Dendritic cell treated with granulocyte-macrophage colony-stimulating factor and Interleukin-4, amounts not matched to agents 40 ng/mL and 50 ng/mL, for 4 days (primary cell): ENCODE measurements at regions not wholly inside any gene's neighbourhood (a gene's known extent, or its start where the extent isn't known, plus 50 kb on each side); places are given as distances from the start of the nearest gene placed in this dataset.

ENCODE experiments used
- H3K27ac Mint-ChIP-seq: one replicate; pipeline ENCODE4 v1.8.0; 2022; ENCODE audit warnings: mild to moderate bottlenecking, mixed read lengths
- H3K27me3 Mint-ChIP-seq: one replicate; pipeline ENCODE4 v1.8.0; 2022; ENCODE audit warnings: mild to moderate bottlenecking, mixed read lengths
- H3K36me3 Mint-ChIP-seq: one replicate; pipeline ENCODE4 v1.8.0; 2022; ENCODE audit warnings: low read depth, mixed read lengths
- H3K4me1 Mint-ChIP-seq: one replicate; pipeline ENCODE4 v1.8.0; 2022; ENCODE audit warnings: low read depth, mixed read lengths
- H3K4me3 Mint-ChIP-seq: one replicate; pipeline ENCODE4 v1.8.0; 2022; ENCODE audit warnings: mild to moderate bottlenecking, moderate library complexity, mixed read lengths
- H3K9me3 Mint-ChIP-seq: one replicate; pipeline ENCODE4 v1.8.0; 2022; ENCODE audit warnings: mixed read lengths
- intact Hi-C: fragments of 100-400 bp; cut with micrococcal nuclease; formaldehyde crosslinking; loops from one replicate; pipeline ENCODE4 v1.15.0; 2022

DNA sequence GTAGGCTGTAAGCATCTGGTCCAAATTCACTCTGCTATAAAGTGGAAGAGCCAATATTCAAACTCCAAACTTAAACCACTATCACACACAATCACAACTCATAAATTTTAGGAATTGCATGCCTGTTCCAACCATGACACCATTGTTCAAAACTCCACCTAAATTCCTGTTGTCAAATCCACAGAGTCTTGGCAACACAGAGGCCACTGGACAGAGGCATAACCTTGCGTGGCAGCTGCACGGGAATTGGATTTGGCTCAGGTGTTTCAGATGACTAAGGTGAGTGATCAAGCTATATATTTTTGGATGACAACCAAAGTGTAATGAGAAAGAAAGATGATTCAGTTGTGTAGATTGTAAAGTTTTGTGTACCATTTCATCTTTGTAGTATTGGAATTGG lies 422.7 kb upstream of the TNP1 start:
- no peak overlapping the region for H3K4me3 Mint-ChIP-seq
- H3K27ac Mint-ChIP-seq = no peak overlapping the region
- H3K27me3 Mint-ChIP-seq = peaks cover 88% of the 10 kb centered on the region
- intact Hi-C loops = no loop called here
- no peaks in the 10 kb centered on the region for H3K36me3 Mint-ChIP-seq
- H3K4me1 Mint-ChIP-seq = no peaks in the 10 kb centered on the region
- H3K9me3 Mint-ChIP-seq = no peaks in the 10 kb centered on the region

DNA sequence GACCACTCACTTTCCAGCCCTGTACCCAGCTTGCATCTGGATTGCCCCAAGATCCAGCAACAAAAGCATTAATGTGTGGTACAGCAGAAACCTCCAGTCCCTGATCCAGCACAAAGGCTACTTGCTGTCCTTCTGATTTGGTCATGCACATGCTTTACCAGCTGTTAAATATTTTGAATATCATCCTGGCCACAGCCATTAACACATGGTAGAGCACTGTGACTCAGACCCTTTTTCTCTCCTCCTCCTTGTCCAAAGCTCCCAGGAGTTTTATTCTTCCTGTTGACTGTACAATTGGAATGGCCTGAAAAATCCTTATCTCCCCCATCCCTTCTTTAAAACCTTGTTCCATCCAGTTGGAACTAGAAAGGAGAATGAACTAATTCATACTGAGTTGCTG lies 419.7 kb upstream of the TNP1 start:
- H3K36me3 Mint-ChIP-seq = no peaks in the 10 kb centered on the region
- H3K27me3 Mint-ChIP-seq = peaks cover 88% of the 10 kb centered on the region
- no peak overlapping the region for H3K4me3 Mint-ChIP-seq
- no peaks in the 10 kb centered on the region for H3K4me1 Mint-ChIP-seq
- H3K9me3 Mint-ChIP-seq = no peaks in the 10 kb centered on the region
- intact Hi-C loops = no loop called here
- H3K27ac Mint-ChIP-seq = no peak overlapping the region

DNA sequence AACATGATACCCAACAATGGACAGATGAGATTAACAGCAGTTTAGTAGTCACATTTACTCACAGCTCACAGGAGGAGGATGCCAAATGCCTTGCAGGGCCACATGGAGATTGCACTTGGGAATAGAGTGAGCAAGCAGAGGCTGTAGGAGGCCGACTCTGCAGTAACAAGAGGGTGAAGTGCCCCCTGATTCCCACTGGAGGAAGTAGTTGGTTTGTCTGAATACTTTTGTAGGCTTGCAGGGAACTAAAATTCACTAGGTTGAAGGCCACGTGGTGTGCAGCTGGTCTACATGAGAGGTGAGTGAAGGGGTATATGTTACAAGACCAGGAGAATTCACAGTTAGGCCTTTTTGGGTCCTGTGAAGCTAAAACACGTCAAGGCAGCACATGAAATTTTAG lies 419.3 kb upstream of the TNP1 start:
- Mint-ChIP-seq H3K27ac (no peak overlapping the region), H3K9me3 (no peaks in the 10 kb centered on the region), H3K36me3 (no peaks in the 10 kb centered on the region), H3K4me3 (no peak overlapping the region), H3K27me3 (peaks cover 88% of the 10 kb centered on the region), H3K4me1 (no peaks in the 10 kb centered on the region)
- intact Hi-C loops = no loop called here

DNA sequence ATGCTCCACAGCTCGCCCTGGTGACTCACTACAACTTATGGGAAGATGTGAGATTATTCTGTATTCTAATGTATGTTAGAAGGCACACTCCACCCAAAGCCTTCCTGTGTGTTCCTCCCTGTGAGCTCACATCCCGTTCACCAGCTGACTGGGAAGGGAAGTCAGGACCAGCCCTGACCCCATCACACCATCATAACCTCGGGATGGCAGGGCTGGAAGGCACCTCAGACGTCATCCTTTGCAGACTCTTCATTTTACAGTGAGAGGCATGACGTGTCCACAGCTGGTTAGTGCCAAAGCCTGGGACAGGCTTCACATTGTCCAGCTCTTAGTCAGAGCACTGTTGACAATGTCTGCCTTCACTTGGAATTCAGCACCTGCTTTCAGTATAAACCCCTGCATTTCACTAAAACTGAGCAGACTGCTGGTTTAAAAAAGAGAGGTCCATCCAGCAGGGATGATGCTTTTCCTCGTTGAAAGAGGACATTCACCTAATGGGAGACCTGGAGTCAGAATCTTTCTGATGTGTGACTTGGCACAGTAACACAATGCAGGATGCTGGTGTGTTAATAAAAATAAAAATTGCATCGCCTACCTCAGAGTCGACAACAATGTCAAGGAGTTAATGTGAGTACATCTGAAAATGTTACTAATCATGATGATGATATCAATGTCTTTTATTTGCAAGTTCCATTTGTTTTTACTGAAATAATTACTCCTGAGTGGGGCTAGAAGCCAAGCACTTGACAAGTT lies 418.0 kb upstream of the TNP1 start:
- no peaks in the 10 kb centered on the region for H3K4me1 Mint-ChIP-seq
- peaks cover 86% of the 10 kb centered on the region for H3K27me3 Mint-ChIP-seq
- H3K4me3 Mint-ChIP-seq = no peak overlapping the region
- H3K36me3 Mint-ChIP-seq = no peaks in the 10 kb centered on the region
- intact Hi-C loops = no loop called here
- H3K9me3 Mint-ChIP-seq = no peaks in the 10 kb centered on the region
- no peak overlapping the region for H3K27ac Mint-ChIP-seq

DNA sequence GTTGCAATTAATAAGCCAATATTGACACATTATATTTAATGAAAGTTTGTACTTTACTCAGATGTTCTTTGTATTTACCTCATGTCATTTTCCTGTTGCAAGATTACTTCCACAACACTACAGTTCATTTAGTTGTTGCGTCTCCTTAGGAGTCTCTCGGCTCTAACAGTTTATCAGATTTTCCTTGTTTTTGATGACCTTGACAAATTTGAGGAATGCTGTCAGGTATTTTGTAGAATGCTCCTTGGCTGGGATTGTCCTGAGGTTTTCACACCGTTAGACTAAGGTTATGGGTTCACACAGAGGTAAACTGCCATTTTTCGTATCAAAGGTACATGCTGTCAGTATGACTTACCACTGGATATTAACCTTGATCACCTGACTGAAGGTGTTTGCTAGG lies 416.6 kb upstream of the TNP1 start:
- intact Hi-C loops = no loop called here
- no peak overlapping the region for H3K4me3 Mint-ChIP-seq
- no peaks in the 10 kb centered on the region for H3K4me1 Mint-ChIP-seq
- H3K9me3 Mint-ChIP-seq = no peaks in the 10 kb centered on the region
- H3K36me3 Mint-ChIP-seq = no peaks in the 10 kb centered on the region
- no peak overlapping the region for H3K27ac Mint-ChIP-seq
- peaks cover 85% of the 10 kb centered on the region for H3K27me3 Mint-ChIP-seq

DNA sequence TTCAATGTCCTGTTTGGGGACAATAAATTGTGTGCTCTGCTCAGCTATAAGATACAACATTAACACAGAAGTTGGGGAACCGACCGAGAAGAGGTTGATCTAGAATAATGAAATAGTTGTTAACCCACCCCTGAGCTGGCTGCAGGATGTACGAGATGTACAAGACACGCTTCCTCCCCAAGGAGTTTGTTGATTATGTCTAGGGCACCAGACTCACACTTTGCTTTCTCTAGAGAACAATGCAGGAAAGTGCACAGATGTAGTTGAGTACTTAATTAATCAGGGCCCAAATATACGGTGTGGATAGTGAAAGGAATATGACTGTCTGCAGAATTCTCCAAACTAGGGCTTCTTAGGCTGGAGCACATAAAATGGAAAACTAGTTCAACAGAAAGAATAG lies 415.2 kb upstream of the TNP1 start:
- H3K4me1 Mint-ChIP-seq = no peaks in the 10 kb centered on the region
- intact Hi-C loops = no loop called here
- peaks cover 82% of the 10 kb centered on the region for H3K27me3 Mint-ChIP-seq
- H3K36me3 Mint-ChIP-seq = no peaks in the 10 kb centered on the region
- H3K9me3 Mint-ChIP-seq = no peaks in the 10 kb centered on the region
- no peak overlapping the region for H3K4me3 Mint-ChIP-seq
- no peak overlapping the region for H3K27ac Mint-ChIP-seq

DNA sequence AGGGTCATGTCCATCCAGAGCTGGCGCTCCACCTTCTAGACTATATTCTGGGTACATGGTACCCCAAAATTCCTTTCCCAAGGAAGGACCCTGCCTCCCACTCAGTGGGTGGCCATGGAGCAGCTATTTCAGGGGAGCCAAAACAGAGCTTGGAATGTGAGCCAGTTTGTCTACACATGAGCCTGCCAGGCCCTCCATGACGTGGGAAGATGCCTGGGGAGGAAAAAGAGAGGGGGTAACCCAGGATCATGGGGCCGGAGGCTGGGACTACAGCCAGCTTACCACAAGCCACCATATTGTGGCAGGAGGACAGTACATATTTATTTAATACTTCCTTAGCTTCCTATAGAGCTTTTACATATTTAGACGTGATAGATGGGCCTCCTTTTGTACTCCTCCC lies 414.7 kb upstream of the TNP1 start:
- intact Hi-C loops = no loop called here
- no peaks in the 10 kb centered on the region for H3K36me3 Mint-ChIP-seq

DNA sequence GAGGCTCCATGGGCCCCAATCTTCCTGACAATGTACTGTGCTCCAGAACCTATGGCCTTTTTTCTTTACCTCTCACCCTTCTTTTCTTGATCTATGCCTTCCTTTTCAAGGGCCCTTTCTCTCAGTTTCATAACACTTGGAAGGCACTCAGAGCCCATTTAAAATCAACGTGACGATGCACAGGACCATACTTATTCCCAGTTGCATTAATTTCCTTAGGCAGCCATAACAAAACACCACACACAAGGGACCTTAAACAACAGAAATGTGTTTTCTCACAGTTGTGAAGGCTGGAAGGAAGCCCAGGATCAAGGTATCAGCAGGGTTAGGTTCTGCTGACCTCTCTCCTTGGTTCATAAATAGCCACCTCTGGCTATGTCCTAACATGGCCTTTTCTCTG lies 414.0 kb upstream of the TNP1 start:
- Mint-ChIP-seq H3K9me3 (no peaks in the 10 kb centered on the region), H3K36me3 (no peaks in the 10 kb centered on the region), H3K27me3 (peaks cover 82% of the 10 kb centered on the region), H3K4me3 (no peak overlapping the region), H3K27ac (no peak overlapping the region), H3K4me1 (no peaks in the 10 kb centered on the region)
- intact Hi-C loops = no loop called here

More for the DNA sequence above, 414.7 kb upstream of the TNP1 start:
- Mint-ChIP-seq H3K4me1 (no peaks in the 10 kb centered on the region), H3K9me3 (no peaks in the 10 kb centered on the region), H3K4me3 (no peak overlapping the region), H3K27ac (no peak overlapping the region), H3K27me3 (peaks cover 82% of the 10 kb centered on the region)

DNA sequence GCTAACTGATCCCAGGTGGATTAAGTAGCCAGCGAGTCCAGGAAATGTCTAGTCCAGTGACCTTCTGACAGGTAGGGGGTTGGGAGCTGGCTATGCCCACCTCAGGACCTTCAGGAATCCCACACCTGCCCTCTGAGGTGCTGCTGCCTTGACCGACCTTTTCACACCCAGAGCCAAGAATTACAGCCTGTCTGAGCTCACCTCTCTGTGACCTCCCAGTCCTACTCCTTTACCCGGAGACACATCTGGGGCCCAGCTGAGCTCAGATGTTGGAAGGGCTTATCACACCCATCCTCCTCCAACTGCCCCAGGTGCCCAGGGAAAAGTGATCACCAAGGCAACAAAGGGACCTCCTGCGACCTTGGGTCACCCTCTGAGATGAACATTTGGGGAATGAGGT lies 413.3 kb upstream of the TNP1 start:
- no peak overlapping the region for H3K4me3 Mint-ChIP-seq
- peaks cover 81% of the 10 kb centered on the region for H3K27me3 Mint-ChIP-seq
- no peaks in the 10 kb centered on the region for H3K4me1 Mint-ChIP-seq
- peaks cover 1% of the 10 kb centered on the region for H3K9me3 Mint-ChIP-seq
- no peaks in the 10 kb centered on the region for H3K36me3 Mint-ChIP-seq
- H3K27ac Mint-ChIP-seq = no peak overlapping the region
- intact Hi-C loops = no loop called here

DNA sequence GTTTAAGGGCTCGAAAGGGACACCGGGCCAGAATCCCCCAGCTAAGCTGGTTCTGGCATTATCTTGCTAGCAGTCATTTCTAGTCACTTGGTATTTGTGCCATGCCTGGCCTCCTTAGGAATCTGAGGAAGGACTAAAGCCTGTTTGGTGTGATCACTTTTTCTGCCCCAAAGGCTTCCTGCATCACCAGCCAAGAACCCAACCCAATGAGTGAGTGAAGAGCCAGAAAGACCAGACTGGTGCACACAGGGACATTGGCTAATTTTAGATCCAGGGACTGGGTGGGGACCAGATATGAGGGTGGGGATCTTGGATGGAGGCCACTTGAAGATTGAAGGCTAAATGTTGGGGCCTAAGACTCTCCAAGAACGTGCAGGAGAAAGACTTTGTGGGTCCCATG lies 411.9 kb upstream of the TNP1 start:
- H3K27me3 Mint-ChIP-seq = peaks cover 80% of the 10 kb centered on the region
- no peaks in the 10 kb centered on the region for H3K4me1 Mint-ChIP-seq
- no peak overlapping the region for H3K27ac Mint-ChIP-seq
- no peaks in the 10 kb centered on the region for H3K36me3 Mint-ChIP-seq
- peaks cover 15% of the 10 kb centered on the region for H3K9me3 Mint-ChIP-seq
- intact Hi-C loops = no loop called here
- no peak overlapping the region for H3K4me3 Mint-ChIP-seq

DNA sequence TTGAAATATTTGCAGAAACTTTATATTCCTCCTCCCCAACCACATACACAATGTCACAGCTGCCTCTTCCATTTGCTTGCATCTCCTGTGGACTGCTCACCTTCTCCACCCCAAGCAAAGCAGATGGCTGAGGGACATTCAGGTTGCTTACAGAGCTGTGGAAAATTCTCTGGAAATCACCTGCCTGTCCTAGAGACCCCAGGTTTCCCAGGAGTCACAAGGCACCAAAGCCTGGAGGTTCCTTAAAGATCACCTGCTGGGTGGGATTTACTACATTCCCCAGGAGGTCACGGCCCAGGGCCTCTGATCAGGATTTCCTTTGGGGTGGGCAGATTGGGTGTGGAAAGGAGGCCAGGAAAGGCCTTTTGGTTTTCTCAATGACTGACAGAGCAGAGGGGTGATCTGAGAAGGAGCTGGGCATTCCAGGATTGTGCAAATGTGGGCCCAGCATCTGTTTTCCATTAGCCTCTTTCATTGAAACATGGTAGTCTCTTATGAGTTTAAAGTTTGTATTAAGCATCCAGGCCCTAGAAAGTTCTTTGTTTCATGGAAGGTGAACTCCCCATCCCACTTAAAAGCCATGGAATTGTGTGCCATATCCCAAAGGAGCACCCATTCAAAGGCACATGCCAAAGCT lies 410.7 kb upstream of the TNP1 start:
- H3K27ac Mint-ChIP-seq = no peak overlapping the region
- H3K4me3 Mint-ChIP-seq = no peak overlapping the region
- peaks cover 80% of the 10 kb centered on the region for H3K27me3 Mint-ChIP-seq
- H3K4me1 Mint-ChIP-seq = no peaks in the 10 kb centered on the region
- peaks cover 23% of the 10 kb centered on the region for H3K9me3 Mint-ChIP-seq
- intact Hi-C loops = no loop called here
- H3K36me3 Mint-ChIP-seq = no peaks in the 10 kb centered on the region

DNA sequence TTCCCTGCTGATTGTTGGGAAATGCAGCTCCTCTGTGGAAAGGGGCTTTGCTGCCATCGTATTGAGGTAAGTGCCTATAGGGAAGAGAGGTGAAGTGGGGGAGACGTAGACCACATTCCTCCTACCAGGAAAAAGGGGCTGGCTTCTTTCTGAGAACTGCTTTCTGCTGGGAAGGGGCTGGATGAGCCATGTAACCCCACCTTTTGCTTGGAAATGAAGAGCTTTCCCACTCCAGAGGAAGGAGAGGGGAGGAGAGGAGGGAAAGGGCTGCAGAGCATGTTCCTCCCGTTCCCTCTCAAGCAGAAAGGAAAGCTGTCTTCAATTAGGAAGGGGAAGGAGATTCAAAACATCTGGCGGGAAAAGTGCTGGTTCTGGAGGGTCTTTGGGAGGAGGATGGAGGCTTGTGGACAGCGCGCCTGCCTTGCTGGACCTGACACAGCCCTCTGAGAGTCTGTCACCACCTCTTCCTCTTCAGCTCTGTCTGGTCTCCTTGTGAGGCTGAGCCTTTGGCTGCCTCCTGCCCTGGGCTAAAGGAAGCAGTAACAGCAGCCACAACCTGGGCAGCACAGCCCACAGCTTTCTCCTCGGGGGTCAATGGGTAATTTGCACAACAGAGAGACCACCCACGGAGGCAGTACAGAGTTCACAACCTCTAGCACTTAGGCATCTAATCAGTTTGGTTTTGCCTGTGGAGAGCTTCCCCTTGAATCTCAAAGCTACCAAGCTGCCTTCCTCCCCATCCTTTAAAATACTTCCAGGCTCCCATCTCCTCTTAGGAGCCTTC lies 410.0 kb upstream of the TNP1 start:
- H3K4me3 Mint-ChIP-seq = no peak overlapping the region
- no peaks in the 10 kb centered on the region for H3K4me1 Mint-ChIP-seq
- H3K9me3 Mint-ChIP-seq = peaks cover 23% of the 10 kb centered on the region
- no peak overlapping the region for H3K27ac Mint-ChIP-seq
- no peaks in the 10 kb centered on the region for H3K36me3 Mint-ChIP-seq
- peaks cover 79% of the 10 kb centered on the region for H3K27me3 Mint-ChIP-seq
- intact Hi-C loops = no loop called here

DNA sequence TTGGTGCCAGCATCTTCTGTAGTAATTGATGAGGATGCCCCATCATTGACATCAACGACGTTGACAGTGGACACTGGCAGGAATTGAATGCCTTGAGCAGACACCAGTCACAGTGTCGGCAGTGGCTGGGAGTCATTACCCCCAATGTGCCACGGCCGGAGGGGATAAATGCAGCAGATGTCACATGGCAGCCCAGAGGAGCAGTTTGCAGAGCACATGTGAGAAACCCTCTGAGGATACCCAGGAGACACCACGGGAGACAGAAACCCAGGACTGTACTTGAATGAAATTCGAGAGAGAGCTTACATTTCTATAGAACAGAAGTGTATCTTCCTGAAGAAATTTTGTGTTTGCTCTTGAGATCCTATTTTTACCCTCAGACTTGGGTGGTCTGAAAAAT lies 409.1 kb upstream of the TNP1 start:
- intact Hi-C loops = no loop called here
- Mint-ChIP-seq H3K27ac (no peak overlapping the region), H3K4me1 (no peaks in the 10 kb centered on the region), H3K27me3 (peaks cover 78% of the 10 kb centered on the region), H3K36me3 (no peaks in the 10 kb centered on the region), H3K4me3 (no peak overlapping the region), H3K9me3 (peaks cover 23% of the 10 kb centered on the region)

DNA sequence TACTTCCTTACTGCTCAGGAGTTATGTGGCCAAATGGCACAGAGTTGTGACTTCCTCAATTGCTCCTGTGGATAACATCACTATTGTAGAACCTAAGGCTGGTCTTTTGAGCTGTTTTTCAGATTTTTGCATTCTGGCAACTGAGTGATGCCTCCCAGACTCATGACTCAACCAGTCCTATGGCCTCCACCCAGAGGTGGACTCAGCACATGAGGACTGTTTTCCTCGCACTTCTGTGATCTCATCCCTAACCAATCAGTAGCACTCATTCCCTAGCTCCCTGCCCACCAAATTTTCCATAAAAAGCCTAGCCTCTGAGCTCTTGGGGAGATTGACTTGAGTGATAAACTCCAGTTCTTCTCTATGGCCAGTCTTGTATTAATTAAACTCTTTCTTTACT lies 407.9 kb upstream of the TNP1 start:
- H3K27ac Mint-ChIP-seq = no peak overlapping the region
- no peaks in the 10 kb centered on the region for H3K4me1 Mint-ChIP-seq
- peaks cover 79% of the 10 kb centered on the region for H3K27me3 Mint-ChIP-seq
- no peak overlapping the region for H3K4me3 Mint-ChIP-seq
- H3K9me3 Mint-ChIP-seq = peaks cover 23% of the 10 kb centered on the region
- H3K36me3 Mint-ChIP-seq = no peaks in the 10 kb centered on the region
- intact Hi-C loops = no loop called here
